NCI-H1105 (cell line): ENCODE measurements at regions not wholly inside any gene's neighbourhood (a gene's known extent, or its start where the extent isn't known, plus 50 kb on each side); places are given as distances from the start of the nearest gene placed in this dataset.
A peak's percentile ranks its signal among the peaks of the same experiment; 100 is the strongest.

Experiments used
- DNase-seq: peaks from one replicate; lab custom pipeline; 2025; lab: John Stamatoyannopoulos, UW

- DNase-seq: peak; percentile 51
Observed at GRCh38 chr9:36728651-36729520, 156.2 kb downstream of the MELK start.

- DNase-seq: no peak
Observed at GRCh38 chr9:36729906-36730305, 157.2 kb downstream of the MELK start.

GRCh38 chr9:36730414-36730813, 157.7 kb downstream of the MELK start:
- DNase-seq: no peak

- DNase-seq: no peak
Observed at GRCh38 chr9:36731068-36731956, 158.6 kb downstream of the MELK start.

GRCh38 chr9:36734737-36735136, 162.0 kb downstream of the MELK start:
- DNase-seq: no peak

- no peak for DNase-seq
Observed at GRCh38 chr9:36736648-36737047, 164.0 kb downstream of the MELK start.

- DNase-seq: no peak
Observed at GRCh38 chr9:36738318-36738976, 165.8 kb downstream of the MELK start.

- no peak for DNase-seq
Observed at GRCh38 chr9:36739373-36740116, 166.8 kb downstream of the MELK start.

- peak; percentile 60 for DNase-seq
Observed at GRCh38 chr9:36742264-36742663, 169.6 kb downstream of the MELK start.

GRCh38 chr9:36744678-36745077, 172.0 kb downstream of the MELK start:
- no peak for DNase-seq

GRCh38 chr9:36745977-36746376, 173.3 kb downstream of the MELK start:
- DNase-seq: no peak

GRCh38 chr9:36746415-36746814, 173.7 kb downstream of the MELK start:
- DNase-seq: no peak

- no peak for DNase-seq
Observed at GRCh38 chr9:36748322-36748899, 175.7 kb downstream of the MELK start.

GRCh38 chr9:36749461-36749860, 176.8 kb downstream of the MELK start:
- no peak for DNase-seq

- no peak for DNase-seq
Observed at GRCh38 chr9:36750630-36751029, 177.9 kb downstream of the MELK start.

- no peak for DNase-seq
Observed at GRCh38 chr9:36755019-36755418, 182.3 kb downstream of the MELK start.

- DNase-seq: no peak
Observed at GRCh38 chr9:36759141-36759540, 186.4 kb downstream of the MELK start.

- DNase-seq: no peak
Observed at GRCh38 chr9:36759976-36760375, 187.3 kb downstream of the MELK start.

GRCh38 chr9:36760667-36761420, 188.1 kb downstream of the MELK start:
- no peak for DNase-seq

- no peak for DNase-seq
Observed at GRCh38 chr9:36762958-36763357, 190.3 kb downstream of the MELK start.

- DNase-seq: no peak
Observed at GRCh38 chr9:36763778-36764177, 191.1 kb downstream of the MELK start.
